ENCODE measurements at regions not wholly inside any gene's neighbourhood (a gene's known extent, or its start where the extent isn't known, plus 50 kb on each side); places are given as distances from the start of the nearest gene placed in this dataset.
A peak's percentile ranks its signal among the peaks of the same experiment; 100 is the strongest.

- Histone ChIP-seq H3K4me2 (ENCODE audit: low read length) (no peak overlapping the region), H4K20me1 (ENCODE audit: low read length) (no peaks in the 10 kb centered on the region), H3K4me3 (ENCODE audit: low read length) (no peak overlapping the region), H3K4me1 (ENCODE audit: insufficient read depth, low read length) (no peaks in the 10 kb centered on the region), H3K9ac (ENCODE audit: low read length) (no peak overlapping the region), H3K79me2 (ENCODE audit: low read length) (no peaks in the 10 kb centered on the region), H3K27ac (ENCODE audit: low read length) (no peak overlapping the region), H3K36me3 (ENCODE audit: low read depth, low read length) (no peaks in the 10 kb centered on the region), H2AFZ (ENCODE audit: low read length) (no peak overlapping the region), H3K9me2 (replicated peaks; ENCODE audit: low read length) (no peaks in the 10 kb centered on the region), H3F3A (ENCODE audit: low read length, unreplicated experiment) (no peaks in the 10 kb centered on the region), H3K9me3 (ENCODE audit: low read length) (no peaks in the 10 kb centered on the region), H3K27me3 (ENCODE audit: low read length) (peaks cover 21% of the 10 kb centered on the region)
- ChIA-PET POLR2A (ENCODE audit: unreplicated experiment) (no interaction called here), CTCF (no interaction called here)
- TF ChIP-seq EZH2 (IDR thresholded peaks at IDR 0.05; ENCODE audit: low read length, unreplicated experiment) (no peak), CTCF (conservative IDR thresholded peaks at IDR 0.05; ENCODE audit: low read depth, low read length) (no peak), EZH2phosphoT487 (IDR thresholded peaks at IDR 0.05; ENCODE audit: borderline replicate concordance, low read length) (no peak)
- intact Hi-C loops (cut with micrococcal nuclease), result no loop called here
- no peak for ATAC-seq
- DNase-seq, result no peak
- BruUV-seq (replicated peaks), result no TSS peak
These were observed 138.0 kb upstream of the TOP1 start for GRCh38 chr20:40890635-40891034.

- intact Hi-C loops (cut with micrococcal nuclease), result no loop called here
- no peak overlapping the region for H2AFZ ChIP-seq (ENCODE audit: low read length)
- H3K4me3 ChIP-seq (ENCODE audit: low read length), result no peak overlapping the region
- no peaks in the 10 kb centered on the region for H3F3A ChIP-seq (ENCODE audit: low read length, unreplicated experiment)
- H3K9ac ChIP-seq (ENCODE audit: low read length), result no peak overlapping the region
- no peaks in the 10 kb centered on the region for H3K36me3 ChIP-seq (ENCODE audit: low read depth, low read length)
- ChIA-PET CTCF (interaction anchor here (0.7 kb wide), 1 partner anchor 71 kb away, joined by 3 read pairs; no protein-coding TSS in a partner anchor), POLR2A (ENCODE audit: unreplicated experiment) (no interaction called here)
- BruUV-seq (replicated peaks), result no TSS peak
- ATAC-seq (no peak), DNase-seq (no peak)
- TF ChIP-seq EZH2 (IDR thresholded peaks at IDR 0.05; ENCODE audit: low read length, unreplicated experiment) (no peak), CTCF (conservative IDR thresholded peaks at IDR 0.05; ENCODE audit: low read depth, low read length) (no peak), EZH2phosphoT487 (IDR thresholded peaks at IDR 0.05; ENCODE audit: borderline replicate concordance, low read length) (no peak)
- no peaks in the 10 kb centered on the region for H3K9me3 ChIP-seq (ENCODE audit: low read length)
- H3K9me2 ChIP-seq (replicated peaks; ENCODE audit: low read length), result no peaks in the 10 kb centered on the region
- H4K20me1 ChIP-seq (ENCODE audit: low read length), result no peaks in the 10 kb centered on the region
- peaks cover 21% of the 10 kb centered on the region for H3K27me3 ChIP-seq (ENCODE audit: low read length)
- H3K4me1 ChIP-seq (ENCODE audit: insufficient read depth, low read length), result no peaks in the 10 kb centered on the region
- no peaks in the 10 kb centered on the region for H3K79me2 ChIP-seq (ENCODE audit: low read length)
- no peak overlapping the region for H3K4me2 ChIP-seq (ENCODE audit: low read length)
- H3K27ac ChIP-seq (ENCODE audit: low read length), result no peak overlapping the region
These were observed 137.3 kb upstream of the TOP1 start for GRCh38 chr20:40891351-40891750.

- H3K4me3 ChIP-seq (ENCODE audit: low read length), result no peak overlapping the region
- peaks cover 26% of the 10 kb centered on the region; the same call in 1 of the 2 replicates for H3K27me3 ChIP-seq (ENCODE audit: low read length)
- H3K4me1 ChIP-seq (ENCODE audit: insufficient read depth, low read length), result no peaks in the 10 kb centered on the region
- no peak overlapping the region for H2AFZ ChIP-seq (ENCODE audit: low read length)
- BruUV-seq (replicated peaks), result no TSS peak
- DNase-seq (peak; percentile 34), ATAC-seq (peak; percentile 77)
- TF ChIP-seq EZH2phosphoT487 (IDR thresholded peaks at IDR 0.05; ENCODE audit: borderline replicate concordance, low read length) (no peak), EZH2 (IDR thresholded peaks at IDR 0.05; ENCODE audit: low read length, unreplicated experiment) (no peak), CTCF (conservative IDR thresholded peaks at IDR 0.05; ENCODE audit: low read depth, low read length) (peak; percentile 32; the same call in 1 of the 2 replicates)
- H3K79me2 ChIP-seq (ENCODE audit: low read length), result no peaks in the 10 kb centered on the region
- POLR2A ChIA-PET (ENCODE audit: unreplicated experiment), result no interaction called here
- no peaks in the 10 kb centered on the region for H3F3A ChIP-seq (ENCODE audit: low read length, unreplicated experiment)
- no peaks in the 10 kb centered on the region for H3K9me2 ChIP-seq (replicated peaks; ENCODE audit: low read length)
- H3K9ac ChIP-seq (ENCODE audit: low read length), result no peak overlapping the region
- H3K4me2 ChIP-seq (ENCODE audit: low read length), result no peak overlapping the region
- H3K36me3 ChIP-seq (ENCODE audit: low read depth, low read length), result no peaks in the 10 kb centered on the region
- no peaks in the 10 kb centered on the region for H3K9me3 ChIP-seq (ENCODE audit: low read length)
- CTCF ChIA-PET, result no interaction called here
- no peaks in the 10 kb centered on the region for H4K20me1 ChIP-seq (ENCODE audit: low read length)
- no peak overlapping the region for H3K27ac ChIP-seq (ENCODE audit: low read length)
- intact Hi-C loops (cut with micrococcal nuclease), result loop anchor here (1.0 kb wide), 1 partner anchor 71 kb away; no protein-coding TSS in a partner anchor
These were observed 136.0 kb upstream of the TOP1 start for GRCh38 chr20:40892642-40893041.
